DOHH2 (cell line): ENCODE measurements at regions not wholly inside any gene's neighbourhood (a gene's known extent, or its start where the extent isn't known, plus 50 kb on each side); places are given as distances from the start of the nearest gene placed in this dataset.

Experiments
- H3F3A ChIP-seq: fragments of 200-600 bp; sonication (generic), shearing (Covaris generic); 2 replicates; pipeline ENCODE4 v1.6.0; 2016; ENCODE audit warnings: antibody characterized with exemption, mild to moderate bottlenecking; ENCODE audit not compliant: control insufficient read depth, insufficient read depth
- H3K27ac ChIP-seq: fragments of 200-600 bp; sonication (generic); 2 replicates; pipeline ENCODE4 v1.5.1; 2014; ENCODE audit warnings: low read depth, mild to moderate bottlenecking, low read length, moderate library complexity
- H3K27me3 ChIP-seq: fragments of 200-600 bp; sonication (generic); 2 replicates; pipeline ENCODE4 v1.6.1; 2014; ENCODE audit warnings: mild to moderate bottlenecking, low read length, mixed read lengths; ENCODE audit not compliant: control insufficient read depth
- H3K36me3 ChIP-seq: fragments of 200-600 bp; sonication (generic); 2 replicates; pipeline ENCODE4 v1.6.1; 2014; ENCODE audit warnings: mild to moderate bottlenecking, low read length, moderate library complexity, mixed read lengths; ENCODE audit not compliant: control insufficient read depth
- H3K4me1 ChIP-seq: fragments of 200-600 bp; sonication (generic); 2 replicates; pipeline ENCODE4 v1.6.1; 2014; ENCODE audit warnings: mild to moderate bottlenecking, low read length, mixed read lengths; ENCODE audit not compliant: control insufficient read depth
- H3K4me2 ChIP-seq: fragments of 200-600 bp; sonication (generic); 2 replicates; pipeline ENCODE4 v1.6.0; 2014; ENCODE audit warnings: mild to moderate bottlenecking, low read length, moderate library complexity
- H3K4me3 ChIP-seq: fragments of 200-600 bp; sonication (generic); 2 replicates; pipeline ENCODE4 v1.5.1; 2014; ENCODE audit warnings: mild to moderate bottlenecking, low read length, mixed read lengths
- H3K79me2 ChIP-seq: fragments of 200-600 bp; sonication (generic); 2 replicates; pipeline ENCODE4 v1.6.1; 2014; ENCODE audit warnings: mild to moderate bottlenecking, low read length, mixed read lengths; ENCODE audit not compliant: control insufficient read depth
- H3K9me2 ChIP-seq: fragments of 200-600 bp; sonication (generic); replicated peaks from 2 replicates; pipeline ENCODE4 v1.6.1; 2014; ENCODE audit warnings: mild to moderate bottlenecking, low read length, mixed read lengths; ENCODE audit not compliant: control insufficient read depth
- H3K9me3 ChIP-seq: fragments of 200-600 bp; sonication (generic); 2 replicates; pipeline ENCODE4 v1.6.1; 2014; ENCODE audit warnings: antibody characterized with exemption, low read length, mixed read lengths; ENCODE audit not compliant: control insufficient read depth, insufficient read depth
- H4K20me1 ChIP-seq: fragments of 200-600 bp; sonication (generic); 2 replicates; pipeline ENCODE4 v1.6.0; 2014; ENCODE audit warnings: low read depth, mild to moderate bottlenecking, antibody characterized with exemption, low read length, moderate library complexity; ENCODE audit not compliant: control insufficient read depth, insufficient read depth
- EZH2phosphoT487 ChIP-seq: fragments of 200-600 bp; sonication (generic); IDR thresholded peaks from 2 replicates; pipeline ENCODE4 v1.6.1; 2017; ENCODE audit warnings: borderline replicate concordance, mild to moderate bottlenecking, antibody characterized with exemption, low read length, moderate library complexity, mixed read lengths
- TF ChIP-seq, protein P1 (sequence below): fragments of 200-600 bp; sonication (generic); IDR thresholded peaks from one replicate; pipeline ENCODE4 v1.5.1; 2014; ENCODE audit warnings: antibody characterized with exemption, mild to moderate bottlenecking, low read depth, low read length; ENCODE audit not compliant: poor library complexity, severe bottlenecking

DNA sequence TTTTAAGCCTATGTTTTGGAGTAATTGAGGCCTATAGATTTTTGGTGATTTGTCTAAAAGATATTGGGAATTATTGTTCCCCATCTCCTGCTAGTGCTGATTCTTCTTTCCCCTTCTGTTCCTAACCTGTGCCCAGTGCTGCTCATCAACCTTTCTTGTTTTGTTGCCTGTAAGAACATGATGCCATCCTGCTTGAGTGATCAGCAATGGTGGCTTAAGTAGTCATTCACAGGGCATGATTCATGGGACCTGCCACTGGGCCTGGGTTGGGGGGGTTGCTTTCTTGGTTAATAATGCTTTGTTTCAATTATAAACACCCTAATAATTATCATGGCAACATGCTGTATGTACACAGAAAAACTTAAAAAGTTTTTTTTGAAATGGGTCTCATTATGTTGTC is 562.9 kb upstream of the SETBP1 start:
- no peak overlapping the region for H3K27ac ChIP-seq
- no peaks in the 10 kb centered on the region for H3K4me1 ChIP-seq
- H3K9me3 ChIP-seq = no peaks in the 10 kb centered on the region
- H3K4me3 ChIP-seq = no peak overlapping the region
- H3K4me2 ChIP-seq = no peak overlapping the region
- no peaks in the 10 kb centered on the region for H3K9me2 ChIP-seq
- no peaks in the 10 kb centered on the region for H3K36me3 ChIP-seq
- no peaks in the 10 kb centered on the region for H3K79me2 ChIP-seq
- H3K27me3 ChIP-seq = no peaks in the 10 kb centered on the region
- H4K20me1 ChIP-seq = no peaks in the 10 kb centered on the region
- H3F3A ChIP-seq = no peaks in the 10 kb centered on the region
- no peak for TF ChIP-seq EZH2phosphoT487
- TF ChIP-seq, protein P1, sequence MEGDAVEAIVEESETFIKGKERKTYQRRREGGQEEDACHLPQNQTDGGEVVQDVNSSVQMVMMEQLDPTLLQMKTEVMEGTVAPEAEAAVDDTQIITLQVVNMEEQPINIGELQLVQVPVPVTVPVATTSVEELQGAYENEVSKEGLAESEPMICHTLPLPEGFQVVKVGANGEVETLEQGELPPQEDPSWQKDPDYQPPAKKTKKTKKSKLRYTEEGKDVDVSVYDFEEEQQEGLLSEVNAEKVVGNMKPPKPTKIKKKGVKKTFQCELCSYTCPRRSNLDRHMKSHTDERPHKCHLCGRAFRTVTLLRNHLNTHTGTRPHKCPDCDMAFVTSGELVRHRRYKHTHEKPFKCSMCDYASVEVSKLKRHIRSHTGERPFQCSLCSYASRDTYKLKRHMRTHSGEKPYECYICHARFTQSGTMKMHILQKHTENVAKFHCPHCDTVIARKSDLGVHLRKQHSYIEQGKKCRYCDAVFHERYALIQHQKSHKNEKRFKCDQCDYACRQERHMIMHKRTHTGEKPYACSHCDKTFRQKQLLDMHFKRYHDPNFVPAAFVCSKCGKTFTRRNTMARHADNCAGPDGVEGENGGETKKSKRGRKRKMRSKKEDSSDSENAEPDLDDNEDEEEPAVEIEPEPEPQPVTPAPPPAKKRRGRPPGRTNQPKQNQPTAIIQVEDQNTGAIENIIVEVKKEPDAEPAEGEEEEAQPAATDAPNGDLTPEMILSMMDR = no peak

DNA sequence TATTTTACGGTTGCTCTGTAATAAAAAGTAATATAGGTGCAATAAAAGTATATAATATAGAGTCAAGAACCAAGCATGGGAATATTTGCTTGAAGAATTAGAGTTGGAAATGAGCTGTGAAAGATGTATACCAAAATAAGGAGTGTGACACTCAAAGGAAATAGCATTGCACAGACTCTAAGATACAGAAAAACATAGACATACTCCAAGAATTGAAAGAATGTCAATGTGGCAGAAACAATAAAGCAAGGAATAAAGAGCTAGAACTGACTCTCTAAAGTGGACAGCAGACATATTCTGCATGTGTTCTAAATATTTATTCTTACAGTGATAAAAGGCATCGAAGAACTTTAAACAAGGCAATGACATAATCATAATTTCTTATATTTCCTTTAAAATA is 561.1 kb upstream of the SETBP1 start:
- no peaks in the 10 kb centered on the region for H3K79me2 ChIP-seq
- H3K36me3 ChIP-seq = no peaks in the 10 kb centered on the region
- H3K4me2 ChIP-seq = no peak overlapping the region
- H3K9me3 ChIP-seq = no peaks in the 10 kb centered on the region
- no peaks in the 10 kb centered on the region for H3F3A ChIP-seq
- no peak for TF ChIP-seq EZH2phosphoT487
- TF ChIP-seq, protein P1 = no peak
- H3K27ac ChIP-seq = no peak overlapping the region
- H3K4me3 ChIP-seq = no peak overlapping the region
- peaks cover 6% of the 10 kb centered on the region; the same call in 1 of the 2 replicates for H3K27me3 ChIP-seq
- H3K4me1 ChIP-seq = no peaks in the 10 kb centered on the region
- no peaks in the 10 kb centered on the region for H4K20me1 ChIP-seq
- H3K9me2 ChIP-seq = no peaks in the 10 kb centered on the region

DNA sequence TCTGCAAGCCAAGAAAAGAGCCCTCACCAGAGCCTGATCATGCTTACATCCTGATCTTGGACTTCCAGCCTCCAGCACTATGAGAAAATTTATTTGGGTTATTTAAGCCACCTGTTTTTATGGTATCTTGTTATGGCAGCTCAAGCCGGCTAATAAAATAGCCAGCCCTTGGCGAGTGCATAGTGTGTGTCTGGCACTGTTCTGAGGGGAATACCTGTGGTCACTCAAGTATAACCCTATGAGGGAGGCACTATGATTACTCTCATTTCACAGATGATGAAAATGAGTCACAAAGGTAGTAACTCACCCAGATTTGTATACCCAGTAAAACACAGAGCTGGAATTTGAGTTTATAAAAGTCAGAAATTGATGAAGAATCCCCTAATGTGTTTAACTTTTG is 556.9 kb upstream of the SETBP1 start:
- H3K9me2 ChIP-seq = no peaks in the 10 kb centered on the region
- peaks cover 6% of the 10 kb centered on the region; the same call in 1 of the 2 replicates for H3K27me3 ChIP-seq
- H3K27ac ChIP-seq = no peak overlapping the region
- no peaks in the 10 kb centered on the region for H3K36me3 ChIP-seq
- H4K20me1 ChIP-seq = no peaks in the 10 kb centered on the region
- TF ChIP-seq, protein P1 = no peak
- no peak for TF ChIP-seq EZH2phosphoT487
- H3K79me2 ChIP-seq = no peaks in the 10 kb centered on the region
- H3K9me3 ChIP-seq = no peaks in the 10 kb centered on the region
- no peak overlapping the region for H3K4me3 ChIP-seq
- H3F3A ChIP-seq = no peaks in the 10 kb centered on the region
- no peak overlapping the region for H3K4me2 ChIP-seq
- H3K4me1 ChIP-seq = no peaks in the 10 kb centered on the region
